Activated naive CD4-positive, alpha-beta T cell treated with anti-CD3 and anti-CD28 coated beads, Interleukin-2, amount 10 ng/mL, durations not matched to agents 7 days and 5 days (primary cell): ENCODE measurements at regions not wholly inside any gene's neighbourhood (a gene's known extent, or its start where the extent isn't known, plus 50 kb on each side); places are given as distances from the start of the nearest gene placed in this dataset.

Source experiments
- CTCF ChIA-PET: fragments of 350-600 bp; sonication (Branson Sonifier 250); formaldehyde crosslinking; loops from one replicate; lab custom pipeline; 2021; ENCODE audit warnings: antibody characterized with exemption; lab: Charles Lee
- DNase-seq: peaks from one replicate; pipeline ENCODE4 v3.0.0-alpha.2; 2020
- H3K27ac Mint-ChIP-seq: one replicate; pipeline ENCODE4 v1.8.0; 2021; ENCODE audit warnings: mild to moderate bottlenecking, moderate library complexity, mixed read lengths
- H3K27me3 Mint-ChIP-seq: one replicate; pipeline ENCODE4 v1.8.0; 2021; ENCODE audit warnings: mild to moderate bottlenecking, mixed read lengths
- H3K36me3 Mint-ChIP-seq: one replicate; pipeline ENCODE4 v1.8.0; 2021; ENCODE audit warnings: mixed read lengths
- H3K4me1 Mint-ChIP-seq: one replicate; pipeline ENCODE4 v1.8.0; 2021; ENCODE audit warnings: mixed read lengths
- H3K4me3 Mint-ChIP-seq: one replicate; pipeline ENCODE4 v1.8.0; 2021; ENCODE audit warnings: mild to moderate bottlenecking, moderate library complexity, mixed read lengths
- H3K9me3 Mint-ChIP-seq: one replicate; pipeline ENCODE4 v1.8.0; 2021; ENCODE audit warnings: mixed read lengths

DNA sequence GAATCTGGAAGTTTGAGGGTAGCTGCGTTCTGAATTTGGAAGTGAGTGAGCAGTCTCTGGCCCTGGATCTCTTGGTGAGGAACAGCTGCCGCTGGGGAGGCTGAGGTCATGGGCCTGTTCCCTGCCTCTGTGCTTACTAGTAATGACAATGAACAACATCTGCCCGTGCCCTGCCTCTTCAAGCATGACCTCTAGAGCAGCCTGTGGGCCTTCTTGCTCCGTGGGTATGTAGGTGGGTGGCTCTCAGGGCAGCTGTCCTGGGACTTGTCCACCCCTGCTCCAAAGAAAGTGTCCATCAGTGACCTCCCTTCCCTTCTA, 186.2 kb downstream of the CXCL12 start:
- no peaks in the 10 kb centered on the region for H3K4me1 Mint-ChIP-seq
- no peaks in the 10 kb centered on the region for H3K27me3 Mint-ChIP-seq
- no peak overlapping the region for H3K27ac Mint-ChIP-seq
- DNase-seq: no peak
- H3K36me3 Mint-ChIP-seq: no peaks in the 10 kb centered on the region
- CTCF ChIA-PET: no interaction called here
- H3K9me3 Mint-ChIP-seq: peaks cover 2% of the 10 kb centered on the region
- H3K4me3 Mint-ChIP-seq: no peak overlapping the region

DNA sequence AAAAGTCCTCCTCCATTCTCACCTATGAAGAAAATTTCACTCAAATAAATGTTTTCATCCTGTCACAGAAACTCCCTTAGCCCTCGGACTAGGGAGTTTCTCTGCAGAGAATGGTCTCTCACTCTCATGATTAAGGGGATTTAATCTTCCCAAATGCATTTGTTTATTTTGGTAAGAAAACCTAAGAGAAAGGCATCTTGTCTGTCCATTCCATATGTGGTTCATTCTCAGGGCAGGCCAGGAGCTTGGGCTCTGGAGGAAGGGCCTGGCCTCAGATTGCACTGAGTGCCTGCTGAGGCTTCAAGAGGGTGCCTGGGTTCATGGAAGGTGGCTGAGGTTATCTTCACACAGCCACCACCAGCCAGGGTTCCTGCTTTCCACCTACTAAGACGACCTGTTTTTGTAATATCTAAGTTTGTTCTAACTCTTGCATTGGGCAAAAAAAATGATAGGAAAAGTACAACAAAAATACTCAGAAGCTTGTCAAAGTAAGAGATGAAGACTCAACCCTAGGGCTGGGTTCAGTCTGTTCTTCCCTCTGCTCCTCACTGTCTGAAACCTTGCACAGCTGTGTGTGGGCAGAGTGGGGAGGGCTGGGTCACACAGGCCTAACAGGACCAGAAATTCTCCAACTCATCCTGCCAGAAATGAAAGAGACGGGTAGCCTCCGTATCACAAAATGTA, 186.7 kb downstream of the CXCL12 start:
- no peaks in the 10 kb centered on the region for H3K36me3 Mint-ChIP-seq
- DNase-seq: no peak
- CTCF ChIA-PET: no interaction called here
- H3K4me3 Mint-ChIP-seq: no peak overlapping the region
- H3K27me3 Mint-ChIP-seq: no peaks in the 10 kb centered on the region
- no peak overlapping the region for H3K27ac Mint-ChIP-seq
- H3K4me1 Mint-ChIP-seq: no peaks in the 10 kb centered on the region
- H3K9me3 Mint-ChIP-seq: peaks cover 2% of the 10 kb centered on the region

DNA sequence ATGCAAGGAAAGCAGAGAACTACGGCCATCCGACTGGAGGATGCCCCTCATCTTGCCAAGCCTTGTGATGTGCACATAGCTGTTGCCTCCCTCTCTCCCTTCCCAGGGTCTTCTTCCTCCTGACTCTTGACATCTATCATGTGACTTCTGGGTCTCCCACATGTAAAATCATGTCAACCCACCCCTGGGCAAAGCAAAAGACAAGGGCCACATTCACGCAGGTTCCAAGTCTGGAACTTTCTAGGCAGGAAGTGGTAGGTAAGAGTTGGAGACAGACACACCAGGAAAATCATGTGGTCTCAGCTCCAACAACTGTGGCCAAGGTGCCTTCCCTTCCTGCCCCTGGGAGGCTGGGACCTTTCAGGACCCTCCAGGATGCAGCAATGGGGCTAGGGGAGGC, 187.3 kb downstream of the CXCL12 start:
- no peak overlapping the region for H3K4me3 Mint-ChIP-seq
- H3K9me3 Mint-ChIP-seq: peaks cover 2% of the 10 kb centered on the region

DNA sequence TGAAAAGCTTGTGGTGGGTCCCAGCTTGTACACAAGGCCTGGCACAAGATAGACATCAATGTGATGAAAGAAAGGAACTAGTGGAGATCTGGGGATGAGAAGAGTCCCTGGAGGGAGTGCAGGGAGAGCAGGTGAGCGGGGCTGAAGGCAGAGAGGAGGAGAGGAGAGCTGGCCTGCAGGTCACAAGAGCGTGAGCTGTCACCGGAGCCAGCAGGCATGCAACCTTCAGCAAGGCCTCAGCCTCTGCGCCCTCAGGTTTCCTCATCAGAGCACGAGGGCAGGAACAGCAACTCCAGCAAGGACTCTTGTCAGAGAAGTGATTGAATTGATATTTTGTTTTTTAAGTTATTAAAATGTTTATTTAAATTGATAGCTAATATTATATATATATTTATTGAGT, 188.6 kb downstream of the CXCL12 start:
- H3K27me3 Mint-ChIP-seq: no peaks in the 10 kb centered on the region
- DNase-seq: no peak
- H3K9me3 Mint-ChIP-seq: no peaks in the 10 kb centered on the region
- H3K27ac Mint-ChIP-seq: no peak overlapping the region
- H3K4me3 Mint-ChIP-seq: no peak overlapping the region
- CTCF ChIA-PET: no interaction called here
- H3K36me3 Mint-ChIP-seq: no peaks in the 10 kb centered on the region
- no peaks in the 10 kb centered on the region for H3K4me1 Mint-ChIP-seq

More for the DNA sequence above, 187.3 kb downstream of the CXCL12 start:
- DNase-seq: no peak
- no peaks in the 10 kb centered on the region for H3K27me3 Mint-ChIP-seq
- H3K4me1 Mint-ChIP-seq: no peaks in the 10 kb centered on the region
- no peaks in the 10 kb centered on the region for H3K36me3 Mint-ChIP-seq
- no peak overlapping the region for H3K27ac Mint-ChIP-seq
- CTCF ChIA-PET: no interaction called here

DNA sequence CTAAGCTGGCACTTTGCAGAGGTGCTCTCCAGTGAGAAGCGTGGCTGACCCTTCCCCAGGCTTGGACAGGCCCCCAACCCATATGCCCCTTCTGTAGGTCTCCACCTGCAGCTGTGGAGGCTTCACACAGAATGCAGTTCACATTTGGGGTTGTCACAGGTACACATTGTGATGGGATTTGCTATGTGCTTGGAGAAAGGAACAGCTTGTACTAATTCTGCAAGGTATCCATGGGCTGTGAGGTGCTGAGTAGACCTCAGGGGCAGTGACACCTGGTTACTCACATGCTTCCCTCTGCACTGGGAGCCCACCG, 188.9 kb downstream of the CXCL12 start:
- CTCF ChIA-PET: no interaction called here
- Mint-ChIP-seq H3K9me3 (no peaks in the 10 kb centered on the region), H3K36me3 (no peaks in the 10 kb centered on the region), H3K27ac (no peak overlapping the region), H3K4me1 (no peaks in the 10 kb centered on the region), H3K4me3 (no peak overlapping the region), H3K27me3 (no peaks in the 10 kb centered on the region)
- no peak for DNase-seq

DNA sequence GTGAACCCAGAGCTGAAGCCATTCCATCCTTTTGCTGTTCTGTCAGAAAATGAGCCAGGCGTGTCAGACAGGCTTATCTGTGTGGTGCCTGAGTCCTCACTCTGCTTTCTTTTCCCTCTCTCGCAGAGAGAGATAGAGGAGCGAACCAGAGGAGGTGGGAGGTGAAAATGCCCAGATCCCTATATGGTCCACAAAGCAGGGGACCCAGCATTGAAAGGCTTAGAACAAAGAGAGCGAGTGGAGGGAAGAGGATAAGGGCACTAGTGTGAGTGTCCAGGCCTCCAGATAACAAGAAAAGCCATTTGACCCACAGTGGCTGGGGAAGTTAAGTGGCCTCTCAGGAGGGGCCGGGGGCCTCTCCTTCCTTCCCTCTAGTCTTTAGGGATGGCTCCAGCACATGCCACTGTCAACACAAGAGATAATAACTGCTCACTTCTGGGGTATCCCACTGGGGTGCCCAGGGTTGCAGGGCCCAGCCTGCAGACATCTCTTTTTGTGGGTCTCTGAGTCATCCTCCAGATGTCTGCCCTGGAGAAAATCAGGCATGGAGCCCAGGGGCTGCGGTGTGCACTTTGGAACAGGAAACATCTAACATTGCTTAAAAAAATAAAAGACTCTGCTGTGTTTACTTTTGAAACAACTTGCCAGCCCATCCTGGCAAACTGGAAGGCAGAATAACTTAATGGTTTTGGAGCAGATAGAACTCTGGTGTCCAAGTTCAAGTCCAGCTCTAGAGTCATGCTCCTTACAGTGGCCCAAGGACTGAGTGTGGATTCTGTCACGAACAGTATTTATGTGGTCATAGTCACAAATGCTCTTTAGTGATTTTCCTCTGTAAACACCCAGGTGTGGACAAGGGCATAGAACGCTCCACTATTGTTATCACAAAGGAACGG, 189.5 kb downstream of the CXCL12 start:
- H3K36me3 Mint-ChIP-seq: no peaks in the 10 kb centered on the region
- H3K4me3 Mint-ChIP-seq: no peak overlapping the region
- H3K27me3 Mint-ChIP-seq: no peaks in the 10 kb centered on the region
- H3K27ac Mint-ChIP-seq: no peak overlapping the region
- H3K9me3 Mint-ChIP-seq: no peaks in the 10 kb centered on the region
- no peak for DNase-seq
- H3K4me1 Mint-ChIP-seq: no peaks in the 10 kb centered on the region
- CTCF ChIA-PET: no interaction called here

DNA sequence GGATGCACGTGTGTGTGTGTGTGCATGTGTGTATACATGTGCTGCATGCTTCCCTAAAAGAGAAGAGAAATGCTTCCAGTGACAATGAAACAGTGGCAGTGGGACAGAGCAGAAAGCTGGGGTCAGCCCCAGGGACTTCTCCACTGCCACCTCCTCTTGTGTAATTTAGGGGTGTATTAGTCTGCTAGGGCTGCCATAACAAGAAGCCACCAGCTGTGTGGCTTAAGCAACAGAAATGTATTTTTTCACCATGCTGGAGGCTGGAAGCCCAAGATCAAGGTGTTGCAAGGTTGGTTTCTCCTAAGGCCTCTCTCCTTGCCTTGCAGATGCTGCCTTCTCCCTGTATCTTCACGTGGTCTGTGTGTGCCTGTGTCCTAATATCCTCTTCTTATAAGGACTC, 190.5 kb downstream of the CXCL12 start:
- Mint-ChIP-seq H3K4me3 (no peak overlapping the region), H3K27ac (no peak overlapping the region), H3K4me1 (no peaks in the 10 kb centered on the region), H3K9me3 (no peaks in the 10 kb centered on the region), H3K27me3 (no peaks in the 10 kb centered on the region), H3K36me3 (no peaks in the 10 kb centered on the region)
- no peak for DNase-seq
- CTCF ChIA-PET: no interaction called here

DNA sequence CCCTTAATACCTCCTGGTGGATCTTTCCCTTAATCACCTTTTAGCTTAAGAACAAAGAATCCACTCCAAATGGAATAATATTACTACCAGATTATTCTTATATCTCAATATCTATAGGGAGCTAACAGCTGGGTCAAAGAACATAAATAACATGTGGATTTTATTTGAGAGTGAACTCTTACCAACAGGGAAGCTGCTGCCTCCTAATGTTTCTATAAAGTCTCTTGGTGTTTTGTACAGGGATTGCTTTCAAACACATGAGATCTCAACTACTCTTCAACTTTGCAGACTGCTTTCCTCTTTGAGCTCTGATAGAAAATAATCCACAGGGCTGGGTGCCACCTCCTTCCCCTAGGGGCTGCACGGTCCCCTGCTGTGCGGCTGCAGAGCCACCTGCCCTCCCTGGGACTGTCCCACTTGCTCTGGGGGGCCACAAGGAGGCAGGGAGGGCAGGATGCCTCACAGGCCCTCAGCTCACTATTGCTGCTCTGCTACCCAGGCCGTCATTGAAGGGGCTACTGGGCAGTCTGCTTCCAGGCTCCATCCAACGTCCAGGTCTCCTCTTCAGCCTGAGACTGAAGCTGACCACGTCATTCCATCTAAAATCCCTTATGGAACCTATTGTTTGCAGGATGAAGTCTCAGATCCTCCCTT, 191.2 kb downstream of the CXCL12 start:
- H3K36me3 Mint-ChIP-seq: no peaks in the 10 kb centered on the region
- no peaks in the 10 kb centered on the region for H3K4me1 Mint-ChIP-seq
- no peak overlapping the region for H3K27ac Mint-ChIP-seq
- CTCF ChIA-PET: interaction anchor here (0.6 to 0.7 kb wide), 2 partner anchors 426 to 1169 kb away, joined by 3 to 5 read pairs; no protein-coding TSS in a partner anchor
- H3K9me3 Mint-ChIP-seq: no peaks in the 10 kb centered on the region
- no peak for DNase-seq
- H3K27me3 Mint-ChIP-seq: no peaks in the 10 kb centered on the region
- H3K4me3 Mint-ChIP-seq: no peak overlapping the region

DNA sequence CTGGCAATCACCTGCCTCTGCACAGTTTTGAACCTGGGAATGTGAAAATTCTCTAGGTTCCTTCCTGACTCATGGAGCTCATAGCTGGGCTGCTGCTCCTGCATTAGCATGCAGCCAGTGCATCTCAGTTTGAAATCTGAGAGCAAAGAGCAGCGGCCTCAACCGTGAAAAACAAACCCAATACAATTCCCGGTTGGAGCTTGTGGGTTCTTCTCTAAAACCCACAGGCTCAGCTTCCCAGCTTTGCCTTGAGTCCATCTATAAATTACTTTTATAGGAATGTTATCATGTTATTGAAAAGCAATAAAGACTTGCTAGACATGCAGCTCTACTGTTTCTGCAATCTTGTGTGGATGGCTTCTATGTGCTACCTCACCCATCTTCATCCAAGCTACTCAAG, 191.7 kb downstream of the CXCL12 start:
- no peaks in the 10 kb centered on the region for H3K27me3 Mint-ChIP-seq
- no peaks in the 10 kb centered on the region for H3K9me3 Mint-ChIP-seq
- H3K36me3 Mint-ChIP-seq: no peaks in the 10 kb centered on the region
- H3K4me3 Mint-ChIP-seq: no peak overlapping the region
- H3K27ac Mint-ChIP-seq: no peak overlapping the region
- CTCF ChIA-PET: interaction anchor here (0.6 to 0.7 kb wide), 2 partner anchors 426 to 1168 kb away, joined by 3 to 5 read pairs; no protein-coding TSS in a partner anchor
- H3K4me1 Mint-ChIP-seq: no peaks in the 10 kb centered on the region
- no peak for DNase-seq

DNA sequence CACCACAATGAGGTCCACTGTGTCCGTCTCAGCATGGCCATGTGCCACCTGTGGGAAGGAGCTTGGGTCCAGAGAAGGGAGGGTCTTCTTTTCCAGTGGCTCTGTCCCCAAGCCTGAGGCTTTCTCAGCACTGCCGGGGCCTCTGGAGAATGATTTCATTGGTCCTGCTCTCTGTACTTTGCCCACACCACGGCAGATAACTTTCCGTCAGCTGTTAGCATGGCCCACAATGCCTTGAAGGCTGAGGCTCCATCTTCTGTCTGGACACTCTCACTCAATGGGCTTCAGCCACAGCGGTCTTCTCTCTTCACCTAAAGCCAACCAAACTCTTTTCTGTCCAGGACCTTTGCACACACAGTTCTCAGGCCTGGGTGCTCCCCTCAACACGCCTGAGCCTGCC, 192.5 kb downstream of the CXCL12 start:
- Mint-ChIP-seq H3K4me3 (no peak overlapping the region), H3K9me3 (no peaks in the 10 kb centered on the region), H3K27me3 (no peaks in the 10 kb centered on the region), H3K4me1 (no peaks in the 10 kb centered on the region), H3K36me3 (no peaks in the 10 kb centered on the region), H3K27ac (no peak overlapping the region)
- DNase-seq: no peak
- CTCF ChIA-PET: no interaction called here

DNA sequence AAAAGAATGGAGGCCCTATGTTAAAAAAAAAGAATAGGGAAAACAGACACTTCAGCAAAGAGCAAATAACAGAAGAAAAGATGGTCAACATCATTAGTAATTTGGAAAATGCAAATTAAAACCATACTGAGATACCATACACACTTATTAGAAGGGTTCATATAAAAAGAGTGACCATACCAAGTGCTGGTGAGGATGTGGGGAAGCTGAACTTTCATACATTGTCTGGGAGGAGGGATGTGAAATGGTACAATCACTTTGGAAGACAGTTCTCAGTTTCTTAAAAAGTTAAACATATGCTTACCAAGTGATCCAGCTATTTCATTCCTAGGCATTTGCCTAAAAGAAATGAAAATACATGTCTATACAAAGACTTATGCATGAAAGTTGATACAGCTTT, 194.4 kb downstream of the CXCL12 start:
- Mint-ChIP-seq H3K4me3 (no peak overlapping the region), H3K27ac (no peak overlapping the region), H3K36me3 (no peaks in the 10 kb centered on the region), H3K4me1 (no peaks in the 10 kb centered on the region), H3K27me3 (no peaks in the 10 kb centered on the region), H3K9me3 (no peaks in the 10 kb centered on the region)
- no peak for DNase-seq
- CTCF ChIA-PET: no interaction called here

DNA sequence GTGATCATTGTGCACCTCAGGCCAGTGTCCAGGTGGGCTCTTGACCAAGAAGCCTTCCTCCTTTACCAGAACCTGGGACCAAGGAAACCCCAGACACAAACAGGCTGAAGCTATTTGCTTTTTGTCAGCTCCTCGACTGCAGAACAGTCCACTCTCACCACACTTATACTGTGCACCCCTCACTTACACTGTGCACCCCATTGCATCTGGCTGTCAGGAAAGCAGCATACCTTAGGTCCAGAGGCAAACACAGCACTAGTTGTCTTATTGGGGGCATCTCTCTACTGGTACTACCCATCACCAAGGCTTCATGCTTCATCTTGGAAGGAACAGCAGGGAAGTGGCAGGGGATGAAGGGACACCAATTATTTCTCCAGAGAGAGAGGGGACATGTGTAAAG, 198.1 kb downstream of the CXCL12 start:
- H3K4me1 Mint-ChIP-seq: no peaks in the 10 kb centered on the region
- H3K36me3 Mint-ChIP-seq: no peaks in the 10 kb centered on the region
- H3K27ac Mint-ChIP-seq: no peak overlapping the region
- no peaks in the 10 kb centered on the region for H3K27me3 Mint-ChIP-seq
- CTCF ChIA-PET: no interaction called here
- no peak for DNase-seq
- no peaks in the 10 kb centered on the region for H3K9me3 Mint-ChIP-seq
- H3K4me3 Mint-ChIP-seq: no peak overlapping the region

DNA sequence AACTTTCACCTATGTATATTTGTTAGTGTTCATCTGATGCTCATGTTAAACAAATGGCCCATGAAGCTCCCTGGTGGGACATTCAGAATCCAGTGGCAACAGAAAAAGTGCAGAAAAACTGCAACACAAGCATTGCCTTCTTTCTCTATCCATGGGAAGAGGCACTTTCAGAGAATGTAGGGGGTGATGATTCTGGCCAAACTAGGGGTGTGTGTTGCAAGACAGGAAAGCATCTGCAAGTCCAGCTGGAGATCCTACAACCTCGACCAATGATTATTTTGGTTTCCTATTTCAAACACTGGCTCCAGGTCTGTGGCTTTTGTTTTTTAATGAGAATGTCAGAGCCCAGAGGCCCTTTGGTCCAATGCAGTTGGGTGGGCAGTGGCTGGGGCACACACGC, 198.7 kb downstream of the CXCL12 start:
- DNase-seq: no peak
- no peak overlapping the region for H3K27ac Mint-ChIP-seq
- H3K36me3 Mint-ChIP-seq: no peaks in the 10 kb centered on the region
- H3K4me3 Mint-ChIP-seq: no peak overlapping the region
- CTCF ChIA-PET: no interaction called here
- no peaks in the 10 kb centered on the region for H3K27me3 Mint-ChIP-seq
- no peaks in the 10 kb centered on the region for H3K4me1 Mint-ChIP-seq
- no peaks in the 10 kb centered on the region for H3K9me3 Mint-ChIP-seq

DNA sequence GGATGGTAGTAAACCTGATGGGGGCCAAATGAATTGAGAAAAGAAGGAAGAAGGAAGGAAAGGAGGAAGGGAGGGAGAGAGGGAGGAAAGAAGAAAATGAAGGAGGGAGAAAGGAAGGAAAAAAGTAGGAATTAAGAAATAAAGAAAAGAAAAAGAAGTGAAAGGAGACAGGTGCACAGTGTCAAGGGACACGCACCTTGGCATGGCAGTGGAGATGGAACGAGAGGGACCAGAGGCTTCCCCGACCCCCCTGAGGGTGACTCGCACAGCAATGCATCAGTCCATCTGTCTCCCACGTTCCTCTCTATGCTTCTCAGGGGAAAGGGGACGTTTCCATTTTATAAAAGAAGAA, 199.6 kb downstream of the CXCL12 start:
- Mint-ChIP-seq H3K27ac (no peak overlapping the region), H3K4me1 (no peaks in the 10 kb centered on the region), H3K9me3 (no peaks in the 10 kb centered on the region), H3K27me3 (no peaks in the 10 kb centered on the region), H3K36me3 (no peaks in the 10 kb centered on the region), H3K4me3 (no peak overlapping the region)
- no peak for DNase-seq
- CTCF ChIA-PET: no interaction called here
